SW 1271 (cell line): ENCODE measurements at regions not wholly inside any gene's neighbourhood (a gene's known extent, or its start where the extent isn't known, plus 50 kb on each side); places are given as distances from the start of the nearest gene placed in this dataset.

Experiments used
- DNase-seq, 2 experiments: peaks; one replicate each; lab custom pipeline; 2025; lab: John Stamatoyannopoulos, UW

GRCh38 chr12:96134200-96134599, 60.0 kb upstream of the ELK3 start:
- no peak for DNase-seq

GRCh38 chr12:96136161-96136560, 58.0 kb upstream of the ELK3 start:
- DNase-seq = no peak

- DNase-seq = no peak
These were observed 57.3 kb upstream of the ELK3 start for GRCh38 chr12:96136725-96137378.

GRCh38 chr12:96140174-96140573, 54.0 kb upstream of the ELK3 start:
- no peak for DNase-seq

- DNase-seq = no peak
These were observed 52.8 kb upstream of the ELK3 start for GRCh38 chr12:96141216-96141912.

GRCh38 chr12:96143392-96143791, 50.8 kb upstream of the ELK3 start:
- DNase-seq = no peak

- no peak for DNase-seq
These were observed 50.2 kb upstream of the ELK3 start for GRCh38 chr12:96143827-96144565.
